WTC11 (cell line): ENCODE measurements at regions not wholly inside any gene's neighbourhood (a gene's known extent, or its start where the extent isn't known, plus 50 kb on each side); places are given as distances from the start of the nearest gene placed in this dataset.

Source experiments
- ATAC-seq: fragments of 200-7000 bp; cut with Tn5 transposase; 2 replicates; pipeline ENCODE4 v1.10.0; 2021; ENCODE audit warnings: mild to moderate bottlenecking, moderate library complexity
- CTCF ChIA-PET: fragments of 300-600 bp; sonication (Branson Sonifier 250); formaldehyde crosslinking; loops from one replicate; lab custom pipeline; 2021; ENCODE audit warnings: antibody characterized with exemption; lab: Charles Lee
- POLR2A ChIA-PET: fragments of 350-600 bp; sonication (Branson Sonifier 250); formaldehyde crosslinking; loops from one replicate; lab custom pipeline; 2021; ENCODE audit warnings: antibody characterized with exemption; lab: Charles Lee
- DNase-seq: peaks from one replicate; pipeline ENCODE4 v3.0.0; 2021; ENCODE audit warnings: low spot score
- H3K27ac Mint-ChIP-seq: 2 replicates; pipeline ENCODE4 v1.8.0; 2021; ENCODE audit warnings: mixed read lengths
- H3K27me3 Mint-ChIP-seq: 2 replicates; pipeline ENCODE4 v1.8.0; 2021; ENCODE audit warnings: low read depth, mild to moderate bottlenecking, moderate library complexity, mixed read lengths
- H3K36me3 Mint-ChIP-seq: 2 replicates; pipeline ENCODE4 v1.8.0; 2021; ENCODE audit warnings: mixed read lengths
- H3K4me1 Mint-ChIP-seq: 2 replicates; pipeline ENCODE4 v1.8.0; 2022; ENCODE audit warnings: mixed read lengths
- H3K4me3 Mint-ChIP-seq: 2 replicates; pipeline ENCODE4 v1.8.0; 2021; ENCODE audit warnings: mild to moderate bottlenecking, moderate library complexity, mixed read lengths
- H3K9me3 Mint-ChIP-seq: 2 replicates; pipeline ENCODE4 v1.8.0; 2021; ENCODE audit warnings: mixed read lengths
- ATF3 ChIP-seq: sonication (generic); formaldehyde crosslinking; conservative IDR thresholded peaks from 2 replicates; pipeline ENCODE4 v1.8.1; 2022; ENCODE audit warnings: mild to moderate bottlenecking, missing genetic modification reagents
- CREM ChIP-seq: sonication (generic); formaldehyde crosslinking; IDR thresholded peaks from 2 replicates; pipeline ENCODE4 v1.8.1; 2022; ENCODE audit warnings: mild to moderate bottlenecking, missing genetic modification reagents, moderate library complexity
- ESRRA ChIP-seq: sonication (generic); formaldehyde crosslinking; IDR thresholded peaks from 2 replicates; pipeline ENCODE4 v1.8.1; 2022; ENCODE audit warnings: mild to moderate bottlenecking, missing genetic modification reagents, borderline replicate concordance
- FOXP1 ChIP-seq: sonication (generic); formaldehyde crosslinking; IDR thresholded peaks from 2 replicates; pipeline ENCODE4 v1.8.0; 2022; ENCODE audit warnings: missing genetic modification reagents, mild to moderate bottlenecking, moderate library complexity, borderline replicate concordance
- FOXP4 ChIP-seq: sonication (generic); formaldehyde crosslinking; IDR thresholded peaks from 2 replicates; pipeline ENCODE4 v1.8.0; 2022; ENCODE audit warnings: mild to moderate bottlenecking, missing genetic modification reagents
- PRDM15 ChIP-seq: sonication (generic); formaldehyde crosslinking; IDR thresholded peaks from 2 replicates; pipeline ENCODE4 v1.8.0; 2022; ENCODE audit warnings: missing genetic modification reagents
- RELA ChIP-seq: sonication (generic); formaldehyde crosslinking; IDR thresholded peaks from 2 replicates; pipeline ENCODE4 v1.8.1; 2022; ENCODE audit warnings: missing genetic modification reagents, mild to moderate bottlenecking, borderline replicate concordance
- SP1 ChIP-seq: sonication (generic); formaldehyde crosslinking; conservative IDR thresholded peaks from 2 replicates; pipeline ENCODE4 v1.8.1; 2022; ENCODE audit warnings: missing genetic modification reagents
- TCF7 ChIP-seq: sonication (generic); formaldehyde crosslinking; IDR thresholded peaks from 2 replicates; pipeline ENCODE4 v1.8.0; 2022; ENCODE audit warnings: mild to moderate bottlenecking, low read depth, missing genetic modification reagents, moderate library complexity
- ZNF396 ChIP-seq: fragments of 250-450 bp; sonication (Bioruptor Pico); IDR thresholded peaks from 2 replicates; pipeline ENCODE4 v1.8.0; 2021; ENCODE audit warnings: mild to moderate bottlenecking, moderate library complexity, borderline replicate concordance
- ZSCAN18 ChIP-seq: fragments of 250-450 bp; sonication (Bioruptor Pico); IDR thresholded peaks from 2 replicates; pipeline ENCODE4 v2.1.2; 2022; ENCODE audit warnings: mild to moderate bottlenecking, moderate library complexity
- TF ChIP-seq, protein P1 (sequence below): sonication (generic); formaldehyde crosslinking; IDR thresholded peaks from 2 replicates; pipeline ENCODE4 v1.8.0; 2023; ENCODE audit warnings: mild to moderate bottlenecking, missing genetic modification reagents
- TF ChIP-seq, protein P2 (sequence below): sonication (generic); formaldehyde crosslinking; IDR thresholded peaks from 2 replicates; pipeline ENCODE4 v1.8.1; 2022; ENCODE audit warnings: mild to moderate bottlenecking, missing genetic modification reagents, moderate library complexity, borderline replicate concordance

- Mint-ChIP-seq H3K9me3 (peaks cover 12% of the 10 kb centered on the region), H3K27ac (no peak overlapping the region)
- POLR2A ChIA-PET, result no interaction called here
Observed at GRCh38 chr1:10857687-10858086, 61.2 kb upstream of the CASZ1 start.

More at GRCh38 chr1:10857687-10858086, 61.2 kb upstream of the CASZ1 start:
- no peak overlapping the region for H3K4me3 Mint-ChIP-seq
- H3K27me3 Mint-ChIP-seq, result peaks cover 5% of the 10 kb centered on the region; the same call in 1 of the 2 replicates
- DNase-seq (no peak), ATAC-seq (no peak)
- TF ChIP-seq ZSCAN18 (CRISPR knock-in tag), result no peak
- no peak for TF ChIP-seq PRDM15 (CRISPR knock-in tag)
- TF ChIP-seq ATF3, result no peak
- no peak for TF ChIP-seq RELA (CRISPR knock-in tag)
- no peak for TF ChIP-seq CREM (CRISPR knock-in tag)
- TF ChIP-seq, protein P1, sequence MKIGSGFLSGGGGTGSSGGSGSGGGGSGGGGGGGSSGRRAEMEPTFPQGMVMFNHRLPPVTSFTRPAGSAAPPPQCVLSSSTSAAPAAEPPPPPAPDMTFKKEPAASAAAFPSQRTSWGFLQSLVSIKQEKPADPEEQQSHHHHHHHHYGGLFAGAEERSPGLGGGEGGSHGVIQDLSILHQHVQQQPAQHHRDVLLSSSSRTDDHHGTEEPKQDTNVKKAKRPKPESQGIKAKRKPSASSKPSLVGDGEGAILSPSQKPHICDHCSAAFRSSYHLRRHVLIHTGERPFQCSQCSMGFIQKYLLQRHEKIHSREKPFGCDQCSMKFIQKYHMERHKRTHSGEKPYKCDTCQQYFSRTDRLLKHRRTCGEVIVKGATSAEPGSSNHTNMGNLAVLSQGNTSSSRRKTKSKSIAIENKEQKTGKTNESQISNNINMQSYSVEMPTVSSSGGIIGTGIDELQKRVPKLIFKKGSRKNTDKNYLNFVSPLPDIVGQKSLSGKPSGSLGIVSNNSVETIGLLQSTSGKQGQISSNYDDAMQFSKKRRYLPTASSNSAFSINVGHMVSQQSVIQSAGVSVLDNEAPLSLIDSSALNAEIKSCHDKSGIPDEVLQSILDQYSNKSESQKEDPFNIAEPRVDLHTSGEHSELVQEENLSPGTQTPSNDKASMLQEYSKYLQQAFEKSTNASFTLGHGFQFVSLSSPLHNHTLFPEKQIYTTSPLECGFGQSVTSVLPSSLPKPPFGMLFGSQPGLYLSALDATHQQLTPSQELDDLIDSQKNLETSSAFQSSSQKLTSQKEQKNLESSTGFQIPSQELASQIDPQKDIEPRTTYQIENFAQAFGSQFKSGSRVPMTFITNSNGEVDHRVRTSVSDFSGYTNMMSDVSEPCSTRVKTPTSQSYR (CRISPR knock-in tag), result no peak
- TF ChIP-seq SP1 (CRISPR knock-in tag), result no peak
- TF ChIP-seq FOXP1 (CRISPR knock-in tag), result no peak
- TF ChIP-seq ESRRA (CRISPR knock-in tag), result no peak
- TF ChIP-seq FOXP4 (CRISPR knock-in tag), result no peak
- TF ChIP-seq, protein P2, sequence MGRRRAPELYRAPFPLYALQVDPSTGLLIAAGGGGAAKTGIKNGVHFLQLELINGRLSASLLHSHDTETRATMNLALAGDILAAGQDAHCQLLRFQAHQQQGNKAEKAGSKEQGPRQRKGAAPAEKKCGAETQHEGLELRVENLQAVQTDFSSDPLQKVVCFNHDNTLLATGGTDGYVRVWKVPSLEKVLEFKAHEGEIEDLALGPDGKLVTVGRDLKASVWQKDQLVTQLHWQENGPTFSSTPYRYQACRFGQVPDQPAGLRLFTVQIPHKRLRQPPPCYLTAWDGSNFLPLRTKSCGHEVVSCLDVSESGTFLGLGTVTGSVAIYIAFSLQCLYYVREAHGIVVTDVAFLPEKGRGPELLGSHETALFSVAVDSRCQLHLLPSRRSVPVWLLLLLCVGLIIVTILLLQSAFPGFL, result no peak
- no peak for TF ChIP-seq TCF7 (CRISPR knock-in tag)
- TF ChIP-seq ZNF396 (CRISPR knock-in tag), result no peak
- peaks cover 4% of the 10 kb centered on the region for H3K36me3 Mint-ChIP-seq
- peaks cover 25% of the 10 kb centered on the region for H3K4me1 Mint-ChIP-seq
- CTCF ChIA-PET, result interaction anchor here (0.7 kb wide), 1 partner anchor 180 kb away, joined by 3 read pairs; no protein-coding TSS in a partner anchor
